Neuron (in vitro differentiated cells): ENCODE measurements at regions not wholly inside any gene's neighbourhood (a gene's known extent, or its start where the extent isn't known, plus 50 kb on each side); places are given as distances from the start of the nearest gene placed in this dataset.
"Not testable (repeated sequence)": the region's sequence is repeated elsewhere in the genome, so short reads cannot be mapped to it uniquely, and the experiment has no call there.

ENCODE experiments used
- H2AFZ ChIP-seq: one replicate; pipeline ENCODE4 v1.6.1; 2013; ENCODE audit warnings: low read depth, mild to moderate bottlenecking, inconsistent platforms, low read length, moderate library complexity
- H3K27me3 ChIP-seq: one replicate; pipeline ENCODE4 v1.6.1; 2013; ENCODE audit warnings: low read length; ENCODE audit not compliant: insufficient read depth
- H3K36me3 ChIP-seq: one replicate; pipeline ENCODE4 v1.6.1; 2013; ENCODE audit warnings: low read length; ENCODE audit not compliant: insufficient read depth
- H3K4me1 ChIP-seq: one replicate; pipeline ENCODE4 v1.6.1; 2013; ENCODE audit warnings: low read length; ENCODE audit not compliant: insufficient read depth
- H3K4me3 ChIP-seq: 2 replicates; pipeline ENCODE4 v1.5.1; 2013; ENCODE audit warnings: mild to moderate bottlenecking, low read length, moderate library complexity
- H3K9me3 ChIP-seq: one replicate; pipeline ENCODE4 v1.6.1; 2013; ENCODE audit warnings: low read length

DNA sequence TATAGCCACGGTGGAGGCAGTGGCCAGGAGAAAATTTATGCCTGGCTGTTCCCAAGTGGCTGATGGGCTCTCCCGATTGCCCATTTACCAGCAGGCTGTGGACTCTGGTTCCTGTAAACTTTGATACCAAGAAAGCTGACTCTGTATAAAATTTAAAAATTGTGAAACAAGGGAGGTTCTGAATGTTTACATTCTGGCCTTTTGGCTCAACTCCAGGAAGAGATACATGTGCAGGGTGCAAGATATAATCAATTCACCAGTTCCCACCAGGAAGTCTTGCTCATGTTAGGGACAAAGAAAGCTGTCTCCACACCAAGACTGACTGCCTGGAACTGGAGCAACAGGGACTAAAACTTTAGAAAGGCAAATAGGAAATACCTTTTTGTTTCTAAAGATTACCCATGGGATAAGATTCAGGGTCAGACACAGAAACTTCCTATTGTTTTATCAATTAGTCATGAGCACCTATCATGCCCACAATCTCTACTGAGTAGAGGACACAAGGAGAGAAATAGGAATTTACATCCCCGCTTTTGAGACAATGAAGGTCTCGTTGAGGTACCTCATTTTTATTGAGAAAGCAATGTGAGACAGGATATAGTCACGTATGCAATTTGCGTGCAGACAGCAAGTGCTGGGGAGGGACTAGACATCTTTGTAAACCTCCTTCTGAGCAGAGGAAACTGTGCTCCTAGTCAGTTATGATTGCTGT is 123.5 kb downstream of the LIPG start:
- no peaks in the 10 kb centered on the region for H3K27me3 ChIP-seq
- H2AFZ ChIP-seq = no peak overlapping the region
- no peaks in the 10 kb centered on the region for H3K4me1 ChIP-seq
- no peaks in the 10 kb centered on the region for H3K36me3 ChIP-seq
- no peak overlapping the region for H3K4me3 ChIP-seq
- no peaks in the 10 kb centered on the region for H3K9me3 ChIP-seq

DNA sequence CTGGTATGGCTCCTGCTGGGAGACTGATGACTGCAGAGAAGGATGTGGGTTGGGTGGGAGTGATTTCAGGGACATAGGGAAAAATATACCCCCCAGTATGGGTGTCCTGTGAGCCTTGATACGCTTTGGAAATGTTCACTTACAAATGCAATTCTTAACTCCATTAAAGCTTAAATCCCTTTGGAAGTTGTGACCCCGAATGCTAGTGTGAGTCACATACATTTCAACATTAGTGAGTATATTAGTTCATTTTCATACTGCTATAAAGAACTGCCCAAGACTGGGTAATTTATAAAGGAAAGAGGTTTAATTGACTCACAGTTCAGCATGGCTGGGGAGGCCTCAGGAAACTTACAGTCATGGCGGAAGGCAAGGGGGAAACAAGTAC is 120.9 kb downstream of the LIPG start:
- H3K4me1 ChIP-seq = peaks cover 17% of the 10 kb centered on the region
- H2AFZ ChIP-seq, H3K4me3 ChIP-seq, H3K9me3 ChIP-seq, H3K27me3 ChIP-seq, H3K36me3 ChIP-seq: not testable (repeated sequence)

DNA sequence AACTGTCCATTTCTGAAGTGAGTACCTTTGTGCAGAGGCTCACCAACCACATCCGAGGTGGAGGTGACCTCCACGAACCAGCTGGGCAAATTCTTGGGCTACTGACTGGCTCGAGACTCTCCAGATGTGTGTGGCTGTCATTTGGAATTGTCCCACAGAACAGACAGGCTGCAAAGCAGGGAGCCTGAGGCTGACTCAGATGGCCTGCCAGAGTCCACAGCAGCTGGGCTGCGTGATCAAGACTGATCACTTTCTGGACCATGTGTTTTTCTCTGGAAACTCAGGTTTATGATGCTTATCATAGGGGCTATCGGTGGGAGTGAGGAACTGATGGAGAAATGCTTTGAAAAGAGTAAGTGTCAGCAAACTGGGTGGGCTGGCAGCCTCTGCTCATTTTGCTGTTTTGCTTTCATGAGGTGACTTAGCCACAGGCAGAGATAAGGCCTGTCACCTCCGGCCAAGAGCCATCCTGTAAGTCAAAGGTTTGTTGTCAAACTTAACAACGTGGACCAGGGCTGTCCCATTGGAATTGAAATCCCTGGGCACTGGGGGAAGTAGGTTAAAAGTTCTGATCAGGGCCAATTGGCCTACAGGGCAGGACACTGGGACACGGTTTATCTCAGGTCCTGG is 120.4 kb downstream of the LIPG start:
- no peaks in the 10 kb centered on the region for H3K27me3 ChIP-seq
- H3K36me3 ChIP-seq = no peaks in the 10 kb centered on the region
- no peak overlapping the region for H3K4me3 ChIP-seq
- H3K9me3 ChIP-seq = no peaks in the 10 kb centered on the region
- peaks cover 22% of the 10 kb centered on the region for H3K4me1 ChIP-seq
- no peak overlapping the region for H2AFZ ChIP-seq

DNA sequence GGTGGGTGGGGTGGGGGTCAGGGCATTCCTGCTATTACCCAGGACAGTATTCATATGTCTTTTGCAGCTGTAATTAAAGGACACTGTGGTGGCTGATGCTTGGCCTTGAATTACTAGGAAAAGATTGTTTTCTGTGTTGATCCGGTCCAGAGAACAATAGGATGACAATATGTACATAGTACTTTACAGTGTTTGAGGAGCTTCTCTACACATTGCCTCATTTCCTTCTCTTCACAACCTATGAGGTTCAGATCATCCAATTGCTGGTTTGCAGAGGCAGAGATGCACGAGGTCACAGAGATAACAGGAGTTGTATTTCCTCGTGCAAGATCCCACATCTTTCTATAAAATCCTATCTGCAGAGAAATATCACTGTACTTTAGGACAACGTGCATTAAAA is 119.5 kb downstream of the LIPG start:
- H3K27me3 ChIP-seq = no peaks in the 10 kb centered on the region
- no peaks in the 10 kb centered on the region for H3K9me3 ChIP-seq
- H3K36me3 ChIP-seq = no peaks in the 10 kb centered on the region
- no peak overlapping the region for H2AFZ ChIP-seq
- no peak overlapping the region for H3K4me3 ChIP-seq
- H3K4me1 ChIP-seq = peaks cover 22% of the 10 kb centered on the region

DNA sequence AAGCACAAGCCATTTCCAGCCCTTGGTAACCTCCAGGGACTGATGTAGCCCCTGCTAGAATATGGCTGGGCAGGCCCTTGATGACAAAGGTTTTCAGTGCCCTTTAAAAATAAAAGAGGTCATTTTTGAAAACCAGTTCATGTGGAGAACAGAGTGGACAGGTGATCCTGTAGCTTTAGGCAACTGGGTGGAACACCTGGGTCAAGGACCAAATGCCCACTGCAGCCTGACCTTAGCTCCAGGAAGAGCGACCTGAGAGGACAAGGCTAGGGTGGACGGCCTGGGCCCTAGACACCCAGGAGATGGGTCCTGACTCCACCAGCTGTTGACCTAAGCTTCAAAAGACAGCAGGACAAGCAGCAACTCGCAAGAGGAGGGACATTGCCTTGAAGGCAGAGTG is 116.6 kb downstream of the LIPG start:
- no peaks in the 10 kb centered on the region for H3K27me3 ChIP-seq
- H3K4me1 ChIP-seq = peaks cover 22% of the 10 kb centered on the region
- H3K9me3 ChIP-seq = no peaks in the 10 kb centered on the region
- no peak overlapping the region for H3K4me3 ChIP-seq
- H2AFZ ChIP-seq = no peak overlapping the region
- no peaks in the 10 kb centered on the region for H3K36me3 ChIP-seq

DNA sequence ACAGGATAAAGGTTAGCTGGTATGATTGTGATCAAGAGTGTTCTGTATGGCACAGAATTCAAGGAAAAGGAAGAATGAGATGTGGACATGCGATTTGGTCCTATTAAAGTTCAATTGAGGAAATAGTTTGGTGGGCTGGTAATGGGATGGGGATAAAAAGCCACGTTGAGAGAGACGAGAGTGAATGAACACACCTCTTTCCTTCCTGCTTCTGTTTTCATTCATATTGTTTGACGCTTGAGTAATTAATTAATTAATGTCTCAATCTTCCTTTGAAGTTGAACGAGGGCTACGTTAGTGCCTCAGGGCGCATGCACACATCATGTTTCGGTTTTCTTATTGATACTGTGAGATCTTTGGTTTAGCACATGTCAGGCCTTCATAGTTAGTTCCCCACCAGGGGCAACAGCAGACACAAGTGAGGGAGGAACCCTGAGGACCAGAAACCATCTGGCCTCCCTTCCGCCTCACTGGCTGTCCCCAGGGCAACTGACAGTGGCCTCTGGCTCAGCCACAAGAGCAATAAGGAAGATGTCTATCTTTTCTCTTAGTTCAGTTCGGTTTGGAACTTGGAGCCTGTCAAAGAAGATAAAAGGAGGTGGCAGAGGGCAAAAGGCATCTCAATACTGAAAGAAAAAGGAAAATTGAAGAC is 116.0 kb downstream of the LIPG start:
- Histone ChIP-seq H3K27me3 (no peaks in the 10 kb centered on the region), H3K9me3 (no peaks in the 10 kb centered on the region), H3K4me1 (peaks cover 22% of the 10 kb centered on the region), H2AFZ (no peak overlapping the region), H3K36me3 (no peaks in the 10 kb centered on the region), H3K4me3 (no peak overlapping the region)

DNA sequence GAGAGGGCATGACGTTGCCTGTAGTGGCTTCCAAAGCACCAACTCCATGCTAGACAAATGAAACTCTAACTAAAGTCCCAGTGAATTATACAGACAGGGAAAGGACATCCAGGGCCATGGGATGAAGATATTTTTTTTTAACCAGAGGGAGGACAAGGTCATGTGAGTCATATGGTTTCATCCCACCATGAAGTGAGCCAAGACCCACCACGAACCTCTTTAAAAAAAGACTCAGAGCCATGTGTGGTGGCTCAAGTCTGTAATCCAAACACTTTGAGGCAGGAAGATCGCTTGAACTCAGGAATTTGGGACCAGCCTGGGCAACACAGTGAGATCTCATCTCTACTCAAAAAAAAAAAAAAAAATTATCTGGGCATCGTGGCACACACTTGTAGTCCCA is 115.2 kb downstream of the LIPG start:
- Histone ChIP-seq H3K36me3 (no peaks in the 10 kb centered on the region), H2AFZ (no peak overlapping the region), H3K4me1 (peaks cover 22% of the 10 kb centered on the region), H3K4me3 (no peak overlapping the region), H3K27me3 (no peaks in the 10 kb centered on the region), H3K9me3 (no peaks in the 10 kb centered on the region)

DNA sequence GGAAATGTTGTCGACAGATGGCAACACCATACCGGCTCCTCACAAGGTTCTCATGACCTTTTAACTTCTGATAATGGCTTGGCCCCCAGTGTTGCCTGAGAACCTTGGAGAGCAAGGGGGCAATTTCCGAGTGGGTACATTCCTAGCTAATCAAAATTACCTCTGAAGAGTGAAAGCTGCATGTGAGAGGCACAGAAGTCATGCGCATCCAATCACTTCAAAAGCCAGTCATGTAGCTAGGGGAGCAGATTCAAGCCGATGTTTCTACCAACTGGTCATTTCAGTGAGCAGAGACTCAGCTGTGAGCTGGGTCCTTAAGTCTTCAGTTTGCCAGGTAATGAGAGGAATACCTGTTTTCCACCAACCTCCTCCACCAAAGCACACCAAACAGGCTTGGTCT is 111.4 kb downstream of the LIPG start:
- no peak overlapping the region for H3K4me3 ChIP-seq
- H2AFZ ChIP-seq = no peak overlapping the region
- H3K9me3 ChIP-seq = no peaks in the 10 kb centered on the region
- no peaks in the 10 kb centered on the region for H3K27me3 ChIP-seq
- H3K4me1 ChIP-seq = peaks cover 23% of the 10 kb centered on the region
- no peaks in the 10 kb centered on the region for H3K36me3 ChIP-seq

DNA sequence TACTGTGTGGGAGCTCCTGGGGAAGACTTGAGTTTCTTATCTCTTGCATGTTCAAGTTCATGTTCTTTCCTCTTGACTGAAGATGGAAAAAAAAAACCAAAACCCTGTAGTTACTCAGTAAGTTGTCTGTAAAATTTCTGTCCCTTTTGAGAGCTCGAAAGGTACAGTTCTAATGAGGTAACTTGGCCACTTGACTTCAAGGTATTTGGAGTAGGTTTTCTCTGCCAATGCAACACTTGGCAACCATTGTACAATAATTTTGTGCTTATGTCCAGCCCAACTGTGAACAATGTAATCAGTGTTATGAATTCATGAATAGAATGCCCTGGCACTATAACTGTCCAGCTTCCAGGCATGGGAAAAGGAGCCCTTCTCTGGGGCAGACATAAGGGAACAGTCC is 111.0 kb downstream of the LIPG start:
- Histone ChIP-seq H3K4me3 (no peak overlapping the region), H3K36me3 (no peaks in the 10 kb centered on the region), H3K9me3 (no peaks in the 10 kb centered on the region), H3K27me3 (no peaks in the 10 kb centered on the region), H3K4me1 (peaks cover 21% of the 10 kb centered on the region), H2AFZ (no peak overlapping the region)

DNA sequence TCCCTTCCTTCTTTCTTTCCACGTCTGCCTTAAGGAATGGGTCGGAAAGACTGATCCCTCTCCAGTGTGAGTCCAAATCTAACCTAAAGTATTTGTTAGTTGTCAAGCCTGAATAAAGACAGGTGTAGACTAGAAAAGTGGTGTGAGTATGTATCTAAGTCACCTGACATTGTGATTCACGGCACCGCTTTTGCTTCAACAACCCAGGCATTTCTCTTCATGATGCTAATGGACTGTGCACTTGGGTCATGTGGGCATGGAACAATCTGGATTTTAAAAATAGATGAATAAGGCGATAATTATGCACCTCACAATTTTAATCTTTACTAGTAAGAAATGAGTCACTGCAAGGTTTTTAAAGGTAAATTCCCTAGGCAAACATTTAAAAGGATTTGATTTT is 107.5 kb downstream of the LIPG start:
- H3K36me3 ChIP-seq = no peaks in the 10 kb centered on the region
- H3K4me3 ChIP-seq = no peak overlapping the region
- H2AFZ ChIP-seq = peak overlapping the region; percentile 15
- no peaks in the 10 kb centered on the region for H3K9me3 ChIP-seq
- H3K4me1 ChIP-seq = peaks cover 25% of the 10 kb centered on the region
- no peaks in the 10 kb centered on the region for H3K27me3 ChIP-seq

DNA sequence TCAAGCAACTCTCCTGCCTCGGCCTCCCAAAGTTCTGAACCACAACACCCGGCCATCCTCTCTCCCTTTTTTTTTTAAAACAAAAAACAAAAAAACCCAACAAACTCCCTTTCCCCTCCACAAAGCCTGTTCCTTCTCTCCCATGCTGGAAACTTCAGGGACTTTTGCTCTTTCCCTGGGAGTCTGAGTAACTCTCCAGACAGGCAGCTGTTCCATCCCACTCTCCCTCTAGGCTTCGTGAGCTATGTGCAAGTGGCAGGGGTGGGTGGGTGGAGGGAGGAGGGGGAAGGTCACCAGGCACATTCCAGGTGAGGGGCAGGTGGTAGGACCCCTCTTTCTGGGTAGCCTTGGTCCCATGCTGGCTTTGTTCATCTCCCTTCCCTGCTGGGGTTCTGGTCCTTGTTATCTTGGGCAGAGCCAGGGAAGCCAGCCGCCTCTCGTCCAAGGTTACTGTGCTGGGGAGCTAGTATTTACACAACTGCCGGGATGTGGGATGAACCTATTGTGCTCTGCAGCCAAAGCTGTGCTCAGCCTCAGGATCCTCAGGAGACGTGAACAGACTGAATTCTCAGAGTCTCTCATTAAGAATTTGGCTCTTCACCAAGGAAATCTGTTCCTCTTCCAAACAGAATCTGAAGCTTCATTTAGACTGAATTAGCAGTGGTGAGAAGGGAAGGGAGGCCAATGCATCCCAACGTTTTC is 106.9 kb downstream of the LIPG start:
- Histone ChIP-seq H3K9me3 (no peaks in the 10 kb centered on the region), H3K36me3 (no peaks in the 10 kb centered on the region), H2AFZ (peak overlapping the region; percentile 15), H3K4me1 (peaks cover 25% of the 10 kb centered on the region), H3K27me3 (no peaks in the 10 kb centered on the region), H3K4me3 (peak overlapping the region; percentile 6)

DNA sequence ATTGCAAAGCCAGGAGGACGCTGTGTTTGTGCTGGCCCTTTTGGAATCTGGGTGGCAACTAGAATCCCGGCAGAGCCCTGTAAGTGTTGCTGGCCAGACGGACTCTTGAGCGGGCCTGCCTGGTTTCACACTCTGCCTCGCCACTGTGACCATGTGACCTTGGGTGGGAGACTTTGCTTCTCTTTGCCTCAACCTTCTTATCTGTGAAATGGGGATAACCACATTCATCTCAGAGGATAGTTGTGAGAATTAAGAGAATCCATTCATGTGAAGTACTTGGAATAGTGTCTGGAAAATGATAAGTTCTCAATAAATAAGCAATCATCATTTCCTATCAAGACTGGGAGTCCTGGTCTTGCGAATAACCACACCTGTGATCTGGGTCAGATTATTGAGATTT is 105.6 kb downstream of the LIPG start:
- Histone ChIP-seq H3K4me1 (peaks cover 25% of the 10 kb centered on the region), H2AFZ (no peak overlapping the region), H3K4me3 (no peak overlapping the region), H3K36me3 (no peaks in the 10 kb centered on the region), H3K27me3 (no peaks in the 10 kb centered on the region), H3K9me3 (no peaks in the 10 kb centered on the region)

DNA sequence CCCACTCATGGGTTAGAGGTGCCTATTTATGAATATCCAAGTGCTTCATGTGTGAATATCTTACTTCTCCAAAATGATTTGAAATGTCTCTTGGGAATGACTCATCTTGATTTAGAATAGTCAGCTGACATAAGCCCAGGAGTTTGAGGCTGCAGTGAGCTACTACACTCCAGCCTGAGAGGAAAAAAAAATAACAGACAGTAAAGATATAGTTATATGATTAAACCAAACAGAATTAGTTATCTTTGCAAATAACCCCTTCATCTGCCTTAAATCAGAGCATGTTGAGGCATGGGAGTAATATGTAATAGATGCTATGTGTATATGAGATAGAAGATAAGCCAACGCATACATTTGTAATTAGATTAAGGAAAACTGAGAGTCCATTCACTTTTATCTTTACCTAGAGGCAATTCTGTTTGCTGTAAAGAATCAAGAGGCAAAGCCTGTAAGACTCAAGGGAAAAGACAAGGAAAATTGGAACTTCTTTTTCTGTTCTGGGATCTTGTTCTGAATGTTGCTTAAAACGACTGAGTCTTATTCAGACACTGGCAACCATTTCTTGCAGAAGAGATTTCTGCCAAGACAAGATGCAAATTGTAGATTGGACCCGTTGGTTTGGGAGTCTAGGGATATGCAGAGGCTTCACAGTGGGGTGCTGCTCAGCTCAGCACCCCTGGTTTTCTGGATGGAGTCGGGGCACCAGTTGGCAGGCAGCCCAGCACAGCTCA is 104.4 kb downstream of the LIPG start:
- Histone ChIP-seq H3K27me3 (no peaks in the 10 kb centered on the region), H3K4me3 (no peak overlapping the region), H3K4me1 (peaks cover 25% of the 10 kb centered on the region), H3K36me3 (no peaks in the 10 kb centered on the region), H2AFZ (no peak overlapping the region), H3K9me3 (no peaks in the 10 kb centered on the region)
